Hepatocyte (in vitro differentiated cells): ENCODE measurements at regions not wholly inside any gene's neighbourhood (a gene's known extent, or its start where the extent isn't known, plus 50 kb on each side); places are given as distances from the start of the nearest gene placed in this dataset.
A peak's percentile ranks its signal among the peaks of the same experiment; 100 is the strongest.
"Not testable (repeated sequence)": the region's sequence is repeated elsewhere in the genome, so short reads cannot be mapped to it uniquely, and the experiment has no call there.

Experiments used
- DNase-seq: peaks from one replicate; pipeline ENCODE4 v3.0.0-alpha.2; 2016; ENCODE audit warnings: low spot score
- H2AFZ ChIP-seq: fragments of 200-600 bp; sonication (generic); 2 replicates; pipeline ENCODE4 v1.6.0; 2016; ENCODE audit warnings: antibody characterized with exemption, mild to moderate bottlenecking
- H3K27ac ChIP-seq: fragments of 200-600 bp; sonication (generic); 2 replicates; pipeline ENCODE4 v1.5.1; 2016; ENCODE audit warnings: mild to moderate bottlenecking
- H3K27me3 ChIP-seq: fragments of 200-600 bp; sonication (generic); 2 replicates; pipeline ENCODE4 v1.6.1; 2016
- H3K36me3 ChIP-seq: fragments of 200-600 bp; sonication (generic); replicated peaks from 2 replicates; pipeline ENCODE4 v1.5.1; 2016; ENCODE audit warnings: low read depth; ENCODE audit not compliant: insufficient read depth
- H3K4me1 ChIP-seq: fragments of 200-600 bp; sonication (generic); 2 replicates; pipeline ENCODE4 v1.5.1; 2016; ENCODE audit warnings: mild to moderate bottlenecking, moderate library complexity; ENCODE audit not compliant: insufficient read depth
- H3K4me2 ChIP-seq: fragments of 200-600 bp; sonication (generic); 2 replicates; pipeline ENCODE4 v1.6.0; 2016
- H3K4me3 ChIP-seq: fragments of 200-600 bp; sonication (generic); 2 replicates; pipeline ENCODE4 v1.5.1; 2016; ENCODE audit warnings: mild to moderate bottlenecking
- H3K79me2 ChIP-seq: fragments of 200-600 bp; sonication (generic); 2 replicates; pipeline ENCODE4 v1.6.0; 2017; ENCODE audit warnings: mild to moderate bottlenecking
- H3K9me2 ChIP-seq: fragments of 200-600 bp; sonication (generic); replicated peaks from 2 replicates; pipeline ENCODE4 v1.6.0; 2017; ENCODE audit warnings: mild to moderate bottlenecking; ENCODE audit not compliant: insufficient read depth
- H3K9me3 ChIP-seq: fragments of 200-600 bp; sonication (generic); 2 replicates; pipeline ENCODE4 v1.5.1; 2016; ENCODE audit warnings: low read depth, mild to moderate bottlenecking
- H4K20me1 ChIP-seq: fragments of 200-600 bp; sonication (generic); 2 replicates; pipeline ENCODE4 v1.6.0; 2016; ENCODE audit warnings: mild to moderate bottlenecking; ENCODE audit not compliant: insufficient read depth, poor library complexity, severe bottlenecking
- CTCF ChIP-seq: fragments of 200-600 bp; sonication (generic); IDR thresholded peaks from 2 replicates; pipeline ENCODE4 v1.5.1; 2016; ENCODE audit warnings: antibody characterized with exemption, mild to moderate bottlenecking; ENCODE audit not compliant: poor library complexity
- EZH2 ChIP-seq: fragments of 200-600 bp; sonication (generic); IDR thresholded peaks from 2 replicates; pipeline ENCODE4 v1.6.1; 2016; ENCODE audit warnings: antibody characterized with exemption, mild to moderate bottlenecking, borderline replicate concordance
- EZH2phosphoT487 ChIP-seq: fragments of 200-600 bp; sonication (generic); IDR thresholded peaks from one replicate; pipeline ENCODE4 v1.6.1; 2018; ENCODE audit warnings: antibody characterized with exemption, mild to moderate bottlenecking, low read depth, moderate library complexity; ENCODE audit not compliant: unreplicated experiment, severe bottlenecking
- WGBS: methylation state at CpG from one replicate; pipeline ENCODE4 v1.1.6; 2016; ENCODE audit warnings: low lambda C conversion rate; ENCODE audit errors: missing lambda C conversion rate; 5-methylcytosine and 5-hydroxymethylcytosine counted together

GRCh38 chr4:38387819-38388218 is 276.2 kb upstream of the KLF3 start:
- Histone ChIP-seq H3K36me3 (no peaks in the 10 kb centered on the region), H3K4me1 (peaks cover 29% of the 10 kb centered on the region), H3K9me3 (no peaks in the 10 kb centered on the region), H3K4me2 (no peak overlapping the region), H2AFZ (no peak overlapping the region), H3K27me3 (no peaks in the 10 kb centered on the region), H3K79me2 (no peaks in the 10 kb centered on the region), H3K27ac (peak overlapping the region; percentile 3), H4K20me1 (no peaks in the 10 kb centered on the region), H3K4me3 (no peak overlapping the region), H3K9me2 (no peaks in the 10 kb centered on the region)
- TF ChIP-seq EZH2phosphoT487 (no peak), EZH2 (no peak), CTCF (no peak)
- WGBS: 92% methylated on average over 5 of the region's 5 CpGs
- DNase-seq: no peak

- not testable (repeated sequence) for H3K36me3 ChIP-seq, H4K20me1 ChIP-seq, DNase-seq, H3K9me2 ChIP-seq, H3K4me2 ChIP-seq, H3K27me3 ChIP-seq, H2AFZ ChIP-seq, H3K4me3 ChIP-seq, H3K27ac ChIP-seq, H3K9me3 ChIP-seq, H3K79me2 ChIP-seq
- H3K4me1 ChIP-seq: peaks cover 28% of the 10 kb centered on the region
- WGBS: 100% methylated on average over 1 of the region's 1 CpG
Observed at GRCh38 chr4:38388907-38389306, 275.1 kb upstream of the KLF3 start.

GRCh38 chr4:38390969-38391545 is 272.9 kb upstream of the KLF3 start:
- H3K4me3 ChIP-seq: no peak overlapping the region
- TF ChIP-seq EZH2 (no peak), EZH2phosphoT487 (no peak), CTCF (no peak)
- H3K36me3 ChIP-seq: no peaks in the 10 kb centered on the region
- no peaks in the 10 kb centered on the region for H3K27me3 ChIP-seq
- peaks cover 17% of the 10 kb centered on the region for H3K4me1 ChIP-seq
- H2AFZ ChIP-seq: no peak overlapping the region
- H3K9me2 ChIP-seq: no peaks in the 10 kb centered on the region
- H4K20me1 ChIP-seq: no peaks in the 10 kb centered on the region
- no peaks in the 10 kb centered on the region for H3K79me2 ChIP-seq
- DNase-seq: no peak
- no peaks in the 10 kb centered on the region for H3K9me3 ChIP-seq
- no peak overlapping the region for H3K27ac ChIP-seq
- H3K4me2 ChIP-seq: no peak overlapping the region

- no peaks in the 10 kb centered on the region for H3K79me2 ChIP-seq
- no peak for DNase-seq
- no peak overlapping the region for H3K4me3 ChIP-seq
- no peaks in the 10 kb centered on the region for H3K36me3 ChIP-seq
- no peak overlapping the region for H2AFZ ChIP-seq
- H3K9me2 ChIP-seq: no peaks in the 10 kb centered on the region
- no peak overlapping the region for H3K27ac ChIP-seq
- H3K27me3 ChIP-seq: no peaks in the 10 kb centered on the region
- no peak overlapping the region for H3K4me2 ChIP-seq
- peaks cover 9% of the 10 kb centered on the region for H3K4me1 ChIP-seq
- H3K9me3 ChIP-seq: no peaks in the 10 kb centered on the region
- WGBS: 90% methylated on average over 1 of the region's 1 CpG
- H4K20me1 ChIP-seq: no peaks in the 10 kb centered on the region
- TF ChIP-seq CTCF (no peak), EZH2 (no peak), EZH2phosphoT487 (no peak)
Observed at GRCh38 chr4:38392223-38392855, 271.7 kb upstream of the KLF3 start.
